ENCODE measurements at regions not wholly inside any gene's neighbourhood (a gene's known extent, or its start where the extent isn't known, plus 50 kb on each side); places are given as distances from the start of the nearest gene placed in this dataset.
A peak's percentile ranks its signal among the peaks of the same experiment; 100 is the strongest.
"Not testable (repeated sequence)": the region's sequence is repeated elsewhere in the genome, so short reads cannot be mapped to it uniquely, and the experiment has no call there.

DNA sequence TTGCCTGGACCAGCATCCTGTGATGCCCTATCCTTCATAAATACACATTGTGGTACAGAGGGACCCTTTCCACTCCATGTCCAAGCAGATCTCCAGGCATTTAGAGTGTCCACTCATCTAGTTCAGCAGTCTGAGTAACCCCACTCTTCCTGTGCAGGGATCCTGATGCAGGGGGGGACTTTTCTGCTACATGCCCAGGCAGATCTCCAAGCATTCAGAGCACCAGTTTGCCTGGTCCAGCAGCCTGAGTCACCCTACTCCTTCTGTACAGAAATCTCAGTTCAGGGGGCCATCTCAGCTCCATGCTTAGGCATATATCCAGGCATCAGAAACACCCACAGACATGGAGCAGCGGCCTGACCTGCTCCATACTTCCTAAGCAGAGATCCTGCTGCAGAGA, 1089.8 kb downstream of the FAT4 start:
- WGBS, 2 donors = 77% methylated on average over 1 of the region's 1 CpG; no CpG with 5 or more reads in 1 of the 2 donors
- no peak for TF ChIP-seq POLR2AphosphoS5 (IDR thresholded peaks at IDR 0.05)
- TF ChIP-seq, protein P1, sequence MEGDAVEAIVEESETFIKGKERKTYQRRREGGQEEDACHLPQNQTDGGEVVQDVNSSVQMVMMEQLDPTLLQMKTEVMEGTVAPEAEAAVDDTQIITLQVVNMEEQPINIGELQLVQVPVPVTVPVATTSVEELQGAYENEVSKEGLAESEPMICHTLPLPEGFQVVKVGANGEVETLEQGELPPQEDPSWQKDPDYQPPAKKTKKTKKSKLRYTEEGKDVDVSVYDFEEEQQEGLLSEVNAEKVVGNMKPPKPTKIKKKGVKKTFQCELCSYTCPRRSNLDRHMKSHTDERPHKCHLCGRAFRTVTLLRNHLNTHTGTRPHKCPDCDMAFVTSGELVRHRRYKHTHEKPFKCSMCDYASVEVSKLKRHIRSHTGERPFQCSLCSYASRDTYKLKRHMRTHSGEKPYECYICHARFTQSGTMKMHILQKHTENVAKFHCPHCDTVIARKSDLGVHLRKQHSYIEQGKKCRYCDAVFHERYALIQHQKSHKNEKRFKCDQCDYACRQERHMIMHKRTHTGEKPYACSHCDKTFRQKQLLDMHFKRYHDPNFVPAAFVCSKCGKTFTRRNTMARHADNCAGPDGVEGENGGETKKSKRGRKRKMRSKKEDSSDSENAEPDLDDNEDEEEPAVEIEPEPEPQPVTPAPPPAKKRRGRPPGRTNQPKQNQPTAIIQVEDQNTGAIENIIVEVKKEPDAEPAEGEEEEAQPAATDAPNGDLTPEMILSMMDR (IDR thresholded peaks at IDR 0.05) = no peak
- no peak for TF ChIP-seq POLR2A (IDR thresholded peaks at IDR 0.05)
- no peak for TF ChIP-seq EP300 (IDR thresholded peaks at IDR 0.05)
- H3K27me3 ChIP-seq = no peaks in the 10 kb centered on the region
- H3K36me3 ChIP-seq = no peaks in the 10 kb centered on the region
- no peak overlapping the region for H3K4me3 ChIP-seq
- no peak overlapping the region for H3K27ac ChIP-seq
- ATAC-seq (ENCODE audit: low FRiP score in 2 of 2) (peak in 1 of 2 donors; percentile 10), DNase-seq (no peak)
- H3K4me1 ChIP-seq = no peaks in the 10 kb centered on the region
- no peaks in the 10 kb centered on the region for H3K9me3 ChIP-seq

DNA sequence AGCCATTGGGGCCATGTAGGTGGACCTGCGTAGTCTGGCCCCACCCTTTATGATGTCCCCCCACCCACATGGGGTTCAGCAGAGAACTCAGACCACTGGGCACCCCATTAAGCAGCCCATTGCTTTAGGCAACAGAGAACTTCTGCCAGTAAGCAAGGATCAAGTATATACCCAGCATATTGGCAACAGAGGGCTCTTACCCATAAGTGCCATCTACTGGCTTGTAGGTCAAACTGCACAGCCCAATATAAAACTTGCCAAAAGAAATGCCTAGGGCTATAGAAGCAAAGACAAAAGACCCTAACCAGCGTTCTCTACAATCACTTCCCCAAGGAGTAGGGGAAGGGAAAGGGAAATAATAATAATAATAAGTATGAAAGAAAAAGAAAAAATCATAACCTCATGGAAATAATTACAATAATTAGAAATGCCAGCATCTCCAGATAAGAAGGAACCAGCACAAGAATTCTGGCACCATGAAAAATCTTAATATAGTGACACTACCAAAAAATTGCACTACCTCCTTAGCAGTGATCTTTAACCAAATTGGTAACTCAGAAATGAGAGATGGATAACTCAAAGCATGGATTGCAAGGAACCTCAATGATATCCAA, 1090.7 kb downstream of the FAT4 start:
- no peak for TF ChIP-seq POLR2AphosphoS5 (IDR thresholded peaks at IDR 0.05)
- TF ChIP-seq, protein P1 (IDR thresholded peaks at IDR 0.05) = peak; percentile 18 to 41 (median 38)
- no peak for DNase-seq
- Histone ChIP-seq H3K36me3 (no peaks in the 10 kb centered on the region), H3K27ac (no peak overlapping the region), H3K27me3 (no peaks in the 10 kb centered on the region), H3K9me3 (no peaks in the 10 kb centered on the region), H3K4me1 (no peaks in the 10 kb centered on the region), H3K4me3 (no peak overlapping the region)
- WGBS, 2 donors = 53 to 57% methylated on average over 2 of the region's 2 CpGs
- ATAC-seq (ENCODE audit: low FRiP score in 2 of 2) = peak; percentile 16 to 46

DNA sequence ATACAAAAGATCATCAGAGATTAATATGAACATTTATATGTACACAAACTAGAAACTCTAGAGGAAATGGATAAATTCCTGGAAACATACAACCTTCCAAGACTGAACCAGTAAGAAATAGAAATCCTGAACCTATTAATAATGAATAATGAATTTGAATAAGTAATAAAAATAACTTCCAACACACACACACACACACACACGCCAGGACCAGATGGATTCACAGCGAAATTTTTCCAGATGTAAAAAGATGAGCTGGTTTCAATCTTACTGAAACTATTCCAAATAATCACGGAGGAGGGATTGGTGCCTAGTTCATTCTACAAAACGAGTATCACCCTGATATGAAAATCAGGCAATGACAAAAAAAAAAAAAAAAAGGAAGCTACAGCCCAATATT, 1095.0 kb downstream of the FAT4 start:
- DNase-seq = no peak
- Histone ChIP-seq H3K4me1 (no peaks in the 10 kb centered on the region), H3K27ac (no peak overlapping the region), H3K4me3 (no peak overlapping the region), H3K27me3 (no peaks in the 10 kb centered on the region), H3K36me3 (no peaks in the 10 kb centered on the region), H3K9me3 (no peaks in the 10 kb centered on the region)
- TF ChIP-seq, protein P1 (IDR thresholded peaks at IDR 0.05) = no peak
- TF ChIP-seq EP300 (IDR thresholded peaks at IDR 0.05) = no peak
- no peak for TF ChIP-seq POLR2AphosphoS5 (IDR thresholded peaks at IDR 0.05)
- no peak for TF ChIP-seq POLR2A (IDR thresholded peaks at IDR 0.05)
- ATAC-seq (ENCODE audit: low FRiP score in 2 of 2) = no peak
- WGBS, 2 donors = 82 to 85% methylated on average over 4 of the region's 4 CpGs

DNA sequence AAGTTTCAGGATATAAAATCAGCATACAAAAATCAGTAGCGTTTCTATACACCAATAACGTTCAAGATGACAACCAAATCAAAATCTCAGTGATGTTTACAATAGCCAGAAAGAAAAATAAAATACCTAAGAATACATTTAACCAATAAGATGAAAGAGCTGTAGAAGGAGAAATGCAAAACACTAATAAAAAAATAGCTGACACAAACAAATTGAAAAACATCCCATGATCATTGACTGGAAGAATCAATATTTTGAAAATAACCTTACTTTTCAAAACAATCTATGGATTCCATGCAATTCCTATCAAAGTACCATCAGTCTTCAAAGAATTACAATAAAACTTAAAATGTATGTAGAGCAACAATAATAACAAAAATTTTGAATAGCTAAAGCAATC, 1096.3 kb downstream of the FAT4 start:
- Histone ChIP-seq H3K27me3 (no peaks in the 10 kb centered on the region), H3K4me1 (no peaks in the 10 kb centered on the region), H3K9me3 (no peaks in the 10 kb centered on the region), H3K4me3 (no peak overlapping the region), H3K27ac (no peak overlapping the region), H3K36me3 (no peaks in the 10 kb centered on the region)
- TF ChIP-seq, protein P1 (IDR thresholded peaks at IDR 0.05) = no peak
- TF ChIP-seq EP300 (IDR thresholded peaks at IDR 0.05) (no peak), POLR2AphosphoS5 (IDR thresholded peaks at IDR 0.05) (no peak), POLR2A (IDR thresholded peaks at IDR 0.05) (no peak)
- WGBS, 2 donors = 81 to 92% methylated on average over 2 of the region's 2 CpGs
- DNase-seq (no peak), ATAC-seq (ENCODE audit: low FRiP score in 2 of 2) (no peak)

DNA sequence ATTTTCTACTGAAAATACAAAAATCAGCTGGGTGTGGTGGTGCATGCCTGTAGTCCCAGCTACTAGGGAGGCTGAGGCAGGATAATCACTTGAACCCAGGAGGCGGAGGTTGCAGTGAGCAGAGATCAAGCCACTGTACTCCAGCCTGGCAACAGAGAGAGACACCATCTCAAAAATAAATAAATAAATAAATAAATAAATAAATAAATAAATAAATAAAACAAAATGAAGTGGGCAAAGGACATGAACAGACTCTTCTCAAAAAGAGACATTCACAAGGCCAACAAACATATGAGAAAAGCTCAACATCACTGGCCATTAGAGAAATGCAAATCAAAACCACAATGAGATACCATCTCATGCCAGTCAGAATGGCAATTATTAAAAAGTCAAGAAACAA, 1097.6 kb downstream of the FAT4 start:
- H3K4me3 ChIP-seq; H3K36me3 ChIP-seq; H3K9me3 ChIP-seq; H3K4me1 ChIP-seq; H3K27ac ChIP-seq; H3K27me3 ChIP-seq; ATAC-seq (ENCODE audit: low FRiP score in 2 of 2); DNase-seq: not testable (repeated sequence)
- 87 to 96% methylated on average over 1 of the region's 1 CpG for WGBS, 2 donors
